Stimulated activated CD4-positive, alpha-beta T cell treated with anti-CD3 and anti-CD28 coated beads, TNF-alpha, amount 100 ng/mL, for 48 hours (primary cell): ENCODE measurements at regions not wholly inside any gene's neighbourhood (a gene's known extent, or its start where the extent isn't known, plus 50 kb on each side); places are given as distances from the start of the nearest gene placed in this dataset.

Source experiments
- DNase-seq, 3 donors: peaks; one replicate each; pipeline ENCODE4 v3.0.0-alpha.2; 2020; ENCODE audit warnings: low read depth in 3 of 3

GRCh38 chr6:134739299-134740026 is 210.4 kb downstream of the ALDH8A1 start:
- DNase-seq = no peak

- DNase-seq = no peak
These were observed 211.6 kb downstream of the ALDH8A1 start for GRCh38 chr6:134738211-134738885.

DNA sequence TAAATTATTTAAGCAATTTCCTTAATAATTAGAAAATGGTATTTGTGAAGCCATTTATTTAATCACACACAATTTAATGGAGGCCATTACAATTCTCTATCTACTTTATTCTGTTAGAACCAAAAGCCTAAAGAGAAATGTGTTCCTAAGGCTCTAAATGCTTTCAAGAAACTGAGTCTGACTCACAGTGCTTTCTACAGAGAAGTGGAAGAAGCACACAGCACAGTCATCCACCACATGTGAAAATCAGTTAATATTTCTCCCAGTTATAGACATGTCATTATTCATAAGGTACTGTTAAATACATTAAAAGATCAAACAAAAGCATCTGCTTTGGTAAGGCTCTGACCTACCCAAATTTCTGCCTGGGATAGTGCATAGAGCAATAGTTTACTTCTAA is 214.4 kb downstream of the ALDH8A1 start:
- no peak for DNase-seq

DNA sequence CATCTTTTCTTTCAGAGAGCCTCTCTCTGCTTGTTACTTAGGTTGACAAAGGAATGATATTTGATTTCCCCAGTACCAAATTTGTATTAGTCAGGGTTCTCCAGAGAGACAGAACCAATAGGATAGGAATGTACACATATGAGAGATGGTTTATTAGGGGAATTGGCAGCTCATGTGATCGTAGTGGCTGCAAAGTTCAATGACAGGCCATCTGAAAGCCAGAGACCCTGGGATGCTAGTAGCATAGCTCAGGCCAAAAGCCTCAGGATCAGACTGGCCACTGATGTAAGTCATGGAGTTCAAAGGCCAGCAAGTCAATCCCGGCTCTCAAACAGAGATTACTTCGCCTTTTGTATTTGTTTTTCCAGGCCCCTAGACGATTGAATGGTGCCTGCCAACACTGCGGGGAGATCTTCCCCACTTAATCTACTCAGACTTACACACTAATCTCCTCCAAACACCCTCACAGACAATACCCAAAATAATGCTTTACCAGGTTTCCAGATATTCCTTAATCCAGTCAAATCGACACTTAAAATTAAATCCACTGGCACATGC is 215.5 kb downstream of the ALDH8A1 start:
- DNase-seq = no peak

DNA sequence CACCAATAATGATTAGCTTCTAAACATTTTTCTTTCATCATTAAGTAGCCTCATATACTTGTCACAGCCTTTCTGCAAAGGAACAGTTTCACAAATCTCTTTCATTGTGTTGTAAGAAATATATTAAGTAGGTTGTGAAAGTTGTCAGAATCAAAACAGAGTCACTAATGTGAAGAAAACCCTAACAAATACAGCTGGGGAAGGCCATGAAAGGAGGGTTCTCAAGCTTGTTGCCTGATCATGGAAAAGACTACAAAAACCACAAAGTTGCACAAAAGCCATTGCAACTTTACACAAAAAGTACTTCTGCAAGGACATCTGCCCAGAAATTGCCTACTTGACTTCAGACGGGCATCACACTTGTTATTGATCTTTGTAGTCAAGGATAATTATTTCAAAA is 216.1 kb downstream of the ALDH8A1 start:
- no peak for DNase-seq

DNA sequence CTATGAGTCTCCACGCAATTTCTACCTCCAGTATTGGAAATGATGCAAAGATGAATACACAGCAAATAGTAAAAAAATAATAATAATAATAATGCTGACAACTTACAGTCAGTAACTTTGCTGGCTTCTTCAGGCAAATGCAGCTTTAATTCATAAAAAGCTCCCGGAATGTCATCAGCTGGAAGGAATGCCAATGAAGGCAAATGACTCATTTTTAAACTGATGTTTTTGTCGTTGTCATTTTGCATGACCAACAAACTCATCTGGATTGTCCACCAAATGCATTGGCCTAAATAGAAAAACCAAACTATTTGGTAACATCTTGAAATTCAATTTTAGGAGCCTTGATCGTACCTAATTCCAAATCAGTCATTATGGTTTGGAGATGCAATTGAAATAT is 217.1 kb downstream of the ALDH8A1 start:
- DNase-seq = no peak

DNA sequence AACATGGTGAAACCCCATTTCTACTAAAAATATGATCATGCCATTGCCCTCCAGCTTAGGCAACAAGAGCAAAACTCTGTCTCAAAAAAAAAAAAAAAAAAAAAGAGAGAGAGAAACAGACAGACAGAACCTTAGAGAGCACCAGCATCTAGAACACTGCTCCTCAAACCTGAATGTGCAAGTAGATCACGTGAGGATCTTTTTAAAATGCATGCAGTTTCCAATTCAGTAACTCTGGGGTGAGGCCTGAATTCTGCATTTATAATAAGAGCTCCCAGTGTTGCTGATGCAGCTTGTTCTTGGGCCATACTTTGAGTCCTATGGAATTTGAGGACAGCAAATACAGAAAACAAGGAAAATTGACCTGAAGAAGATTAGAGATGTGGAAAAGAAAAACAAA is 218.3 kb downstream of the ALDH8A1 start:
- DNase-seq = no peak

DNA sequence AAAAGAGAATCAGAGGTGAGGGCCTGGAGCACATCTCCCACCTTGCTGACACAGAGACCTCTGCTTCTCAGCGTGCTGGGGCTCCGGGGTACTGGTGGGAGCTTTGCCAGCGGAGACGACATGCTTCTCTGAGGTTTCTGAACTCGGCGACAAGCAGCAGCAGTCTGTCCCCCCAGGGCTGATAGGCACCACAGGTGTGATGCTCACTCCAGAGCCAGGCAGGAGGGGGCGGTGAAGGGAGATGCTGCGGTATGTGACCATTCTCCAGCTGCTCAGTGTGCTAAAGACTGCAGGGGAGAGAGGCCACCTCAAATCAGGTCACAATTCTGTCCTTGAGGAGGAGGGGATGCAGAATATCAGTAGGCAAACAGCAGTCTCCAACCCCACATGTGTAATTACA is 219.9 kb downstream of the ALDH8A1 start:
- DNase-seq = no peak

DNA sequence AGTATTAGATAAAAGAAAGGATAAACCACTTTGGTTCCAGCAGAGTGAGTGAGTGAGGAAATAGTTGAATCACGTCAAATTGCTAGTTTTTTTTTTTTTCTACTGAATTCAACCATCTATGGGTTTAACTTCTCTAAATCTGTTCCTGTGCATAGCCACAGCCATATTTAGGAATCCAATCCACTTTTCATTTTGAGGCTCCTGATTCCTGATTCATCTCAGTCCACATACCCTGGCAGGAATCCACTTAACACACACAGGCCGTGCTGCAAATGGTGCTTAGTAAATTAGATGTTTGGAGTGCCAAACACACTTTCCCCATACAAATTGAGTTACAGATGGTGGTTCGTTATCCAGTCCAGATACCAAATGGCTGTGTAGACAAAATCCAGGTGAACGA is 220.3 kb downstream of the ALDH8A1 start:
- DNase-seq = no peak

DNA sequence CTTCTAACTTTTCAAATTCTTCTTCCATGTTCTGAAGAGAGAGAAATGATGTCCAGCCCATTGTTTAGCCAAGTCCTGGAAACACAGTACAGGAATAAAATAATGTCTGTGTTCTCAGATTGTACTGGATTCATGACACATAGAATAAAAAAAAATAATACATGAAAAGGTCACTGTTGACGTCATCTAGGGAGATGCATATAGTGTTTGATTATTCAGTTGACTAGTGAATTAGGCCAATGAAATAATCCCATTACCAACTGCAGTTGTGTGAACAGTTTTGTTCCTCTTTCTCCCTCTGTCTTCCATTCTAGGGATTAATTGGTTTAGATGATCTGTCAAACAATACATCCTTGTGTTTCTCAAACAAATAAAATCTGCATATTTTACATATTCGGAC is 222.8 kb downstream of the ALDH8A1 start:
- DNase-seq = no peak

DNA sequence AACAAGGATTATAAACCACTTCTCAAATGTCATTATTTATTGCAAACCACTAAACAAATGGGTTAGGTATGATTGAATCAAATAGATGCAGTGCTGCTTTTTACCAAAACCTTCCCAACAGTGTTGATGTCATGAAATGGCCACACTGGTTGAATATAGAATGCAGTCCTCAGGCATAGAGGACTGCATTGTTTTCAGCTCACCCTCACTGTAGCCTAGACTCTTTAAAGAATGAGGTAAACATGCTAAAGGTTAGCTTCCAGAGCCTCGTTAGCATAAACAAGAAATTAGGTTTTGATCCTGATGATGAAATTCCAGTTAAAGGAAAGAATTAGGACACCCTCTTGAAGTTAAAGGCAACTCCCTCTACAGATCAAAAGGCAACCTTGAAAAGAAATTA is 224.3 kb downstream of the ALDH8A1 start:
- no peak for DNase-seq

- DNase-seq = no peak
These were observed 225.0 kb downstream of the ALDH8A1 start for GRCh38 chr6:134724771-134725340.

DNA sequence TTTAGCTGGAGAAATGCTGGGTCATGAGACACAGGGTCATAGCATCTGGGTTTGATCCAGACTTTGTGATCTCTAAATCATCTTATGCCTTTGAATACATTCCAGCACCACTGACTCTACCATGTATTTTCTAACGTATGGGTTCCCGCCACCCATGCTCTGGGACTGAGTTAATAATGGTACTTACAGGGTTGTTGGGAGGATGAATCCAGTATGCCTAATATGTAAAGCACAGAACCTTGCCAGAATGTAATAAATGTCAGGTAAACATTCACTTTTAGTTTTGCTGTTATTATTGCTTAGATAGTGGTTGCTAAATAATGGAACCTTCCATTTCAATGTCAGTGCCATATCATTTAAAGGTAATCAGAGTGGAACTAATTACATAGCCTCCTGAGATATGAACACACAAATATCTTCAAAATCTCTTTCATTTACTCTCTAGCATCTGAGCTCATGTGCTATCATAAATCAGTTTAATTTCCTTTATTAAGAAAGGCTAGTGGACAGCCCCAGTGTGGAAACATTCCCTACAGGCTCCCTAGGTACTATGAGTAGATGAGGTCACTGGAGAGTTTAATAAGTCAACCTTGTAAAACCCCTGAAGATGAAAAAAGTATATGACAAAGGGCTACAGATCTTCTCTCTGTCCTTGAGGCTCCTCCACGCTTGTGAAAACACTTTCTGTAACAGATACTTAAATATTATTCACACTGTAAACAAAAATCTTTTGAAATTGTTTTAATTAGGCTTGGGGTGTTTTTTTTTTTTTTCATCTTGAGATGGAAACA is 226.6 kb downstream of the ALDH8A1 start:
- no peak for DNase-seq

DNA sequence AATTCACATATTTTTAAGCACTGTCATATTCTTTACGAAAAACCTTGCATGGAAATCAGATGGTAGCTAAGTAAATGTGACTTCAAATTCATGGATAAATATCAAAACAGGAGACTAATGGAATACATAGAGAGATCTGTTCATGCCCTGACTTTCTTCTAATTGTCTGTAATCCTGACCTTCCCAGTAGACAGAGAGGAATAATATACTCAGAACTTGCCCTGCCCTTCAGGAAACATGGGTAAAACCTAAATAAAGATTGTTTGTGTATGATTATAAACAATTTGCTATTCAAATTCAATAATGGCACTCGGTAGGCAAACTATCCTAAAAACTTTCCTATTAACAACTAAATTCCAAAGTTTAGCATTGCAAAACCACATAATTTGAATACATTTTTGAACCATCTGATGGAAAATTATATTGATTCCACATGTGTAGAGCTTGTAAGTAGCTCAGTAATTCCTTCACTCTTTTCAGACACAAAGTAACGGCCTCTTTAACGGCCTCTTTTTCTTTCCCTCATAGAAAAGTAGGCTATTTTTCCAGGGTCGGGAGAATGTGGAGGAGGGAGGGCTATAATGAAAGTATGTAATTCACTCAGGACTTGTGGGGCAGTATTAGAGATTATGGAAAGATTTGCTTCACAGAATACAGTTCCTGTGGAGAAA is 227.6 kb downstream of the ALDH8A1 start:
- DNase-seq = no peak

DNA sequence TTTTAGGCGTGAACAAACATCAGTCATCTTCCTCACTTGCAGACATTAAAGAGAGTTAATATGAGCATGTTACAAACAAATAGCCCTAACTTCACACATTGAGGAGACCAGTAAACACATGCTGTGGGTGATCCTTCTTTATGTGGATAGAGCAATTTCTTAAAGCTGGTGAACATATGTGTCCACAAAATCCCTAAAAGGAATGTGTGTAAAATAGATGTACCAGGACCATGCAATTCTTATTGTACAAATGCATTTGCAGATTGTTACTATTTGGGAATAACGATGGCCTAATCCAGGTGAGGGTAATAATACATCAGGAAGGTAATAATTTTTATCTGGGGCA is 228.9 kb downstream of the ALDH8A1 start:
- DNase-seq = no peak

- DNase-seq = no peak
These were observed 229.4 kb downstream of the ALDH8A1 start for GRCh38 chr6:134720353-134721059.

DNA sequence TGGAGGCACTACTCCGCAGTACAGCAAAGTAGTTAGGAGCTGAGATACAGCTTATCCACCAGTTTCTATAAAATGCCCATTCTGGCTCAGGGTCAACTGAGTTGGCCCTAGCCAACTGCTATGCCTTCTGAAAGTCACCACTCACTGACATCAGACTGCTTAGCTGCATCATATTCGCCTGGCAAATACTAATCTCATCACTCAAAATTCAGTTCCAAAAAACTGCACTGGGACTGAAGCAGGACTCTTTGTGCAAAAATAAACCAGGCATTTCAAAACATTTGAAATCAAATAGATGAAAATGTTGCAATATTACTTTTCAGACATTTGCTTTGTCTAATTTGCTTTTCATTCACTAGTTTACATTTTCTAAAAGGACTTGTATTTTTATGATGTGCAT is 230.0 kb downstream of the ALDH8A1 start:
- DNase-seq = no peak

DNA sequence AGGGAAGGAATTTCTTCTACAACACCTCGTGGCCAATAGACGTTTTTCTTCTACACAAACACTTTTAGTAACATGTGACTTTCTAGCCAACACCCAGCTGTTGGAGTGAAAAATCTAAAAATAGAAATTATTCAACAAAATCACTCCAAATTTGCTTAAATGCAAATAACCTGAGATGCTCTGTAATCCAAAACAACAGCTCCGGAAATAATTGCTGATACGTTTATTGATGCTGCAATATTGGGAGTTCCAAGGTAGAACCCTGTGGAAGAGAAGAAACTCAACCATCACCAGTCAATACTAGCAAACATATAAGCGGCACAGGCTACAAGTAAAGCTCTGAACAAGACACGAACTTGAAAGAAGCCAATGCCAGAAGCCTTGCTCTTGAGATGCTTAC is 230.6 kb downstream of the ALDH8A1 start:
- DNase-seq = no peak

DNA sequence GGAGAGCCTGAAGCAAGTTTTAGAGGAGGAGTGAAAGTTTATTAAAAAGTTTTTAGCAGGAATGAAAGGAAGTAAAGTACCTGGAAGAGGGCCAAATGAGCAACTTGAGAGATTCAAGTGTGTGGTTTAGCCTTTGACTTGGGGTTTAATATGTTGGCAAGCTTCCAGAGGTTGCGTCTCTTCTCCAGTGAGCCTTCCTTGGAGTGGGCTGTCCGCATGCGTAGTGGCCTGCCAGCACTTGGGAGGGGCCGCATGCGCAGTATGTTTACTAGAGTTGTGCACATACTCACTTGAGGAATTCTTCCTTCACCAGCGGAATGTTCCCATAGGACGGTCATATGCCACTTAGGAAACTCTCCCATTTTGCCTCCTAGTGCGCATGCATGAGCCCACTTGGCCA is 235.2 kb downstream of the ALDH8A1 start:
- no peak for DNase-seq

GRCh38 chr6:134714113-134714512 is 235.8 kb downstream of the ALDH8A1 start:
- DNase-seq = no peak

DNA sequence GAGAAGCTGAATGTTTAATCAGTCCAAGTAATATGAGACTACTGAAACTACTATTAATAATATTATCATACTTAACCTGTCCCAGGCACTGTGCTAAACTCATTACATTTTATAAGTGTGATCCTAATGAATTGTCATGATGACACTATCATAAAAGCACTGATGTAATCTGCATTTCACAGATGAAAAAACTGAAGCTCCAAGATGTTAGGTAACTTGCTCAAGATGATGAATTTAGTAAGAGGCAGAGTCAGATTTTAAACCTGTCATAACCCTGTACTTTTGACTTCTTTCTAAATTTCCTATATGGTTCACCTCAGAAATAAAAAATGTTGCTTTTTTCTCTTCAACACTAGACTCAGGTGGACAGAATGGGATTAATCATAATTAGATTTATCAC is 237.6 kb downstream of the ALDH8A1 start:
- no peak for DNase-seq
